H9 (cell line): ENCODE measurements at regions not wholly inside any gene's neighbourhood (a gene's known extent, or its start where the extent isn't known, plus 50 kb on each side); places are given as distances from the start of the nearest gene placed in this dataset.

ENCODE experiments used
- DNase-seq: peaks from one replicate; pipeline ENCODE4 v3.0.0-alpha.2; 2017
- H2AFZ ChIP-seq: one replicate; pipeline ENCODE4 v1.6.1; 2013; ENCODE audit warnings: mild to moderate bottlenecking, low read length, control low read depth, moderate library complexity
- H2AK5ac ChIP-seq: 2 replicates; pipeline ENCODE4 v1.6.1; 2013; ENCODE audit warnings: low read length, control low read depth, mixed read lengths; ENCODE audit not compliant: insufficient read length
- H2BK120ac ChIP-seq: one replicate; pipeline ENCODE4 v1.6.1; 2013; ENCODE audit warnings: low read depth, mild to moderate bottlenecking, low read length, control low read depth, inconsistent platforms; ENCODE audit not compliant: poor library complexity, severe bottlenecking
- H2BK12ac ChIP-seq: 2 replicates; pipeline ENCODE4 v1.6.1; 2013; ENCODE audit warnings: low read length, control low read depth, mixed read lengths, low read depth; ENCODE audit not compliant: insufficient read length
- H2BK15ac ChIP-seq: 2 replicates; pipeline ENCODE4 v1.6.1; 2013; ENCODE audit warnings: low read depth, low read length, control low read depth
- H2BK20ac ChIP-seq: one replicate; pipeline ENCODE4 v1.6.1; 2013; ENCODE audit warnings: low read depth, mild to moderate bottlenecking, low read length, control low read depth, inconsistent platforms; ENCODE audit not compliant: poor library complexity, severe bottlenecking
- H2BK5ac ChIP-seq: 2 replicates; pipeline ENCODE4 v1.6.1; 2013; ENCODE audit warnings: low read length, control low read depth, mixed read lengths; ENCODE audit not compliant: insufficient read length
- H3K14ac ChIP-seq: 2 replicates; pipeline ENCODE4 v1.6.1; 2013; ENCODE audit warnings: low read length, control low read depth; ENCODE audit not compliant: insufficient read depth
- H3K18ac ChIP-seq: 2 replicates; pipeline ENCODE4 v1.6.1; 2013; ENCODE audit warnings: low read depth, mild to moderate bottlenecking, mixed read lengths, low read length, control low read depth; ENCODE audit not compliant: insufficient read length
- H3K23ac ChIP-seq: 2 replicates; pipeline ENCODE4 v1.6.1; 2013; ENCODE audit warnings: low read length, control low read depth, mixed read lengths, low read depth; ENCODE audit not compliant: insufficient read length
- H3K23me2 ChIP-seq: 2 replicates; pipeline ENCODE4 v1.6.1; 2013; ENCODE audit warnings: low read depth, mild to moderate bottlenecking, mixed read lengths, low read length, control low read depth; ENCODE audit not compliant: insufficient read length, poor library complexity, severe bottlenecking
- H3K27ac ChIP-seq: 2 replicates; pipeline ENCODE4 v1.5.1; 2013; ENCODE audit warnings: low read length, control low read depth, mixed read lengths, low read depth; ENCODE audit not compliant: insufficient read length
- H3K27me3 ChIP-seq: 2 replicates; pipeline ENCODE4 v1.6.1; 2013; ENCODE audit warnings: low read length, control low read depth, inconsistent platforms; ENCODE audit not compliant: insufficient read depth
- H3K4ac ChIP-seq: 2 replicates; pipeline ENCODE4 v1.6.1; 2013; ENCODE audit warnings: low read depth, mild to moderate bottlenecking, control low read depth, inconsistent platforms, low read length, moderate library complexity
- H3K4me1 ChIP-seq: 2 replicates; pipeline ENCODE4 v1.6.1; 2013; ENCODE audit warnings: low read length, control low read depth, inconsistent platforms; ENCODE audit not compliant: insufficient read depth
- H3K4me2 ChIP-seq: 2 replicates; pipeline ENCODE4 v1.6.1; 2013; ENCODE audit warnings: low read length, control low read depth, mixed read lengths; ENCODE audit not compliant: insufficient read length, insufficient read depth
- H3K56ac ChIP-seq: 2 replicates; pipeline ENCODE4 v1.6.1; 2013; ENCODE audit warnings: low read depth, mild to moderate bottlenecking, mixed read lengths, low read length, control low read depth; ENCODE audit not compliant: insufficient read length
- H3K79me1 ChIP-seq: 2 replicates; pipeline ENCODE4 v1.6.1; 2013; ENCODE audit warnings: low read depth, mild to moderate bottlenecking, moderate library complexity, low read length, control low read depth, inconsistent platforms; ENCODE audit not compliant: insufficient read depth, poor library complexity, severe bottlenecking
- H3K79me2 ChIP-seq: 2 replicates; pipeline ENCODE4 v1.6.1; 2013; ENCODE audit warnings: low read length, control low read depth, inconsistent platforms; ENCODE audit not compliant: insufficient read depth
- H3K9ac ChIP-seq: 2 replicates; pipeline ENCODE4 v1.6.1; 2013; ENCODE audit warnings: low read length, control low read depth, mixed read lengths; ENCODE audit not compliant: insufficient read length; ENCODE audit errors: extremely low read depth
- H3K9me3 ChIP-seq: one replicate; pipeline ENCODE4 v1.6.1; 2013; ENCODE audit warnings: low read depth, low read length, inconsistent platforms; ENCODE audit not compliant: control insufficient read depth
- H3T11ph ChIP-seq: one replicate; pipeline ENCODE4 v1.6.1; 2013; ENCODE audit warnings: mild to moderate bottlenecking, low read length, control low read depth, inconsistent platforms
- H4K20me1 ChIP-seq: one replicate; pipeline ENCODE4 v1.6.1; 2013; ENCODE audit not compliant: control insufficient read depth, insufficient read length, insufficient read depth
- H4K5ac ChIP-seq: 2 replicates; pipeline ENCODE4 v1.6.1; 2013; ENCODE audit warnings: low read depth, mild to moderate bottlenecking, mixed read lengths, low read length, control low read depth; ENCODE audit not compliant: insufficient read length
- H4K8ac ChIP-seq: replicated peaks from 2 replicates; pipeline ENCODE4 v1.6.1; 2013; ENCODE audit warnings: low read length, control low read depth, mixed read lengths, low read depth; ENCODE audit not compliant: insufficient read length
- H4K91ac ChIP-seq: 2 replicates; pipeline ENCODE4 v1.6.1; 2013; ENCODE audit warnings: low read depth, mild to moderate bottlenecking, moderate library complexity, mixed read lengths, low read length, control low read depth; ENCODE audit not compliant: insufficient read length
- H3K27ac Mint-ChIP-seq, 3 experiments: 2 replicates in 2 of 3; 3 replicates in 1 of 3; pipeline ENCODE4 v1.8.0; 2020 to 2021; ENCODE audit warnings: mixed read lengths in 3 of 3, mild to moderate bottlenecking in 1 of 3, moderate library complexity in 1 of 3
- H3K27me3 Mint-ChIP-seq: 2 replicates; pipeline ENCODE4 v1.8.0; 2021; ENCODE audit warnings: low read depth, mild to moderate bottlenecking, moderate library complexity, mixed read lengths
- H3K36me3 Mint-ChIP-seq, 3 experiments: 2 replicates in 2 of 3; 3 replicates in 1 of 3; pipeline ENCODE4 v1.8.0; 2020 to 2021; ENCODE audit warnings: low read depth in 3 of 3, mixed read lengths in 3 of 3; ENCODE audit not compliant: insufficient read depth in 1 of 3
- H3K4me1 Mint-ChIP-seq, 2 experiments: 2 replicates each; pipeline ENCODE4 v1.8.0; 2020; ENCODE audit warnings: mixed read lengths in 2 of 2
- H3K4me3 Mint-ChIP-seq, 2 experiments: 2 replicates in 1 of 2; 3 replicates in 1 of 2; pipeline ENCODE4 v1.8.0; 2020 to 2021; ENCODE audit warnings: mild to moderate bottlenecking in 2 of 2, mixed read lengths in 2 of 2, moderate library complexity in 1 of 2
- H3K9me3 Mint-ChIP-seq, 2 experiments: 2 replicates in 1 of 2; 3 replicates in 1 of 2; pipeline ENCODE4 v1.8.0; 2020; ENCODE audit warnings: mild to moderate bottlenecking in 2 of 2, mixed read lengths in 2 of 2, moderate library complexity in 1 of 2
- WGBS: extraction: QIAGEN DNeasy Blood & Tissue Kit; methylation state at CpG from one replicate; pipeline ENCODE4 v1.1.7; 2013; ENCODE audit warnings: missing lambda C conversion rate, low lambda C conversion rate, mixed read lengths; ENCODE audit not compliant: insufficient read length; ENCODE audit errors: extremely low coverage; 5-methylcytosine and 5-hydroxymethylcytosine counted together
- TF ChIP-seq, protein P1 (sequence below): fragments of 200-600 bp; sonication (generic); conservative IDR thresholded peaks from 3 replicates; pipeline ENCODE4 v1.8.0; 2021; ENCODE audit warnings: antibody characterized with exemption, mild to moderate bottlenecking

DNA sequence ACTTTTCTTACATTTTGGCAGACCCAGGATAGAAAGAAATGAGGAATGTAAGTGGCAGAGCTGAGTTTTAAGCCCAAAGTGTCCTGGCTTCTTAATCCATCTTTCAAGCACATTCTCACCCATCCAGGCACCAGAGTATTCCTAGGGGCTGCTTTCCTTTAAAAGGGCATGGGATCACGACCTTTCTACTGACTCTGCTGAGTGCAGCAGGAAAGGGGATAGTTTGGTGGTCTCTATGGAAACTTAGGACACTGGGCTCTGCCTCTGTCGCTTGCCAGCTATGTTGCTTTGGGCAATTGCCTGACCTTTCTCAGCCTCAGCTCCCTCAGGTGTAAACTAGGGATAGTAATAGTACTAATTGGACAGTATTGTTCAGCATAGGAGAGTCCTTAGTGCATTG lies 458.4 kb downstream of the PDCD6IP start:
- H3K56ac ChIP-seq, result no peak overlapping the region
- no peak overlapping the region for H3K23ac ChIP-seq
- H3K27ac ChIP-seq, result no peak overlapping the region
- H3T11ph ChIP-seq, result no peak overlapping the region
- H3K14ac ChIP-seq, result no peak overlapping the region
- peaks cover 52 to 65% of the 10 kb centered on the region in 2 experiments for H3K4me1 Mint-ChIP-seq
- no peak overlapping the region for H2AFZ ChIP-seq
- H2BK15ac ChIP-seq, result no peak overlapping the region
- H4K91ac ChIP-seq, result no peak overlapping the region
- no peak overlapping the region for H2BK5ac ChIP-seq
- H3K9ac ChIP-seq, result no peak overlapping the region
- H3K9me3 Mint-ChIP-seq, result no peaks in the 10 kb centered on the region
- no peak overlapping the region for H3K4ac ChIP-seq
- no peak overlapping the region for H3K18ac ChIP-seq
- no peak overlapping the region for H2BK120ac ChIP-seq
- peak overlapping the region in 1 of 3 experiments; percentile 48; a peak in 1 of 7 replicates for H3K27ac Mint-ChIP-seq
- no peak overlapping the region for H2BK12ac ChIP-seq
- H3K23me2 ChIP-seq, result no peaks in the 10 kb centered on the region
- no peaks in the 10 kb centered on the region; a peak in 1 of 7 replicates for H3K36me3 Mint-ChIP-seq
- no peak overlapping the region for H2AK5ac ChIP-seq
- H3K4me2 ChIP-seq, result no peak overlapping the region
- peaks cover 34% of the 10 kb centered on the region for H3K27me3 Mint-ChIP-seq
- H4K20me1 ChIP-seq, result no peaks in the 10 kb centered on the region
- H4K5ac ChIP-seq, result no peak overlapping the region
- TF ChIP-seq, protein P1, sequence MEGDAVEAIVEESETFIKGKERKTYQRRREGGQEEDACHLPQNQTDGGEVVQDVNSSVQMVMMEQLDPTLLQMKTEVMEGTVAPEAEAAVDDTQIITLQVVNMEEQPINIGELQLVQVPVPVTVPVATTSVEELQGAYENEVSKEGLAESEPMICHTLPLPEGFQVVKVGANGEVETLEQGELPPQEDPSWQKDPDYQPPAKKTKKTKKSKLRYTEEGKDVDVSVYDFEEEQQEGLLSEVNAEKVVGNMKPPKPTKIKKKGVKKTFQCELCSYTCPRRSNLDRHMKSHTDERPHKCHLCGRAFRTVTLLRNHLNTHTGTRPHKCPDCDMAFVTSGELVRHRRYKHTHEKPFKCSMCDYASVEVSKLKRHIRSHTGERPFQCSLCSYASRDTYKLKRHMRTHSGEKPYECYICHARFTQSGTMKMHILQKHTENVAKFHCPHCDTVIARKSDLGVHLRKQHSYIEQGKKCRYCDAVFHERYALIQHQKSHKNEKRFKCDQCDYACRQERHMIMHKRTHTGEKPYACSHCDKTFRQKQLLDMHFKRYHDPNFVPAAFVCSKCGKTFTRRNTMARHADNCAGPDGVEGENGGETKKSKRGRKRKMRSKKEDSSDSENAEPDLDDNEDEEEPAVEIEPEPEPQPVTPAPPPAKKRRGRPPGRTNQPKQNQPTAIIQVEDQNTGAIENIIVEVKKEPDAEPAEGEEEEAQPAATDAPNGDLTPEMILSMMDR, result no peak
- no peak overlapping the region for H2BK20ac ChIP-seq
- no peak overlapping the region for H3K4me3 Mint-ChIP-seq
- no peaks in the 10 kb centered on the region for H3K79me2 ChIP-seq
- peaks cover 12% of the 10 kb centered on the region; the same call in 1 of the 2 replicates for H3K4me1 ChIP-seq
- no peak for DNase-seq
- no peak overlapping the region for H4K8ac ChIP-seq
- H3K79me1 ChIP-seq, result no peaks in the 10 kb centered on the region
- WGBS, result no CpG with 5 or more reads among the region's 2 CpGs
- H3K9me3 ChIP-seq, result no peaks in the 10 kb centered on the region
- H3K27me3 ChIP-seq, result no peaks in the 10 kb centered on the region
